Testis (tissue), 2 donors: ENCODE measurements at regions not wholly inside any gene's neighbourhood (a gene's known extent, or its start where the extent isn't known, plus 50 kb on each side); places are given as distances from the start of the nearest gene placed in this dataset.

Source experiments
- DNase-seq: peaks from one replicate; pipeline ENCODE4 v3.0.0-alpha.2; 2019
- H3K27ac ChIP-seq, 2 donors: fragments of 200-600 bp; sonication (generic); one replicate each; pipeline ENCODE4 v1.5.1; 2019
- H3K27me3 ChIP-seq: fragments of 200-600 bp; sonication (generic); one replicate; pipeline ENCODE4 v1.5.1; 2019
- H3K36me3 ChIP-seq: fragments of 200-600 bp; sonication (generic); one replicate; pipeline ENCODE4 v1.5.1; 2017; ENCODE audit warnings: low read depth; ENCODE audit errors: missing control alignments
- H3K4me1 ChIP-seq: fragments of 200-600 bp; sonication (generic); one replicate; pipeline ENCODE4 v1.5.1; 2019
- H3K4me3 ChIP-seq, 2 donors: fragments of 200-600 bp; sonication (generic); one replicate each; pipeline ENCODE4 v1.5.1; 2017 to 2019
- H3K9me3 ChIP-seq: fragments of 200-600 bp; sonication (generic); one replicate; pipeline ENCODE4 v1.5.1; 2017
- POLR2A ChIP-seq: fragments of 450-650 bp; IDR thresholded peaks from one replicate; pipeline ENCODE4 v1.6.1; 2017; ENCODE audit warnings: antibody characterized with exemption, mild to moderate bottlenecking, moderate library complexity
- WGBS, 2 donors: methylation state at CpG; one replicate each; pipeline ENCODE4 v1.1.5; 2018; 5-methylcytosine and 5-hydroxymethylcytosine counted together
- intact Hi-C: fragments of 100-400 bp; cut with DNase I; formaldehyde crosslinking; loops from one replicate; pipeline ENCODE4 v1.15.1; 2023; ENCODE audit warnings: low total_unique reads
- TF ChIP-seq, protein P1 (sequence below), 3 experiments: fragments of 450-650 bp in 2 of 3; fragments of 200-600 bp in 1 of 3; sonication (generic) in 1 of 3; IDR thresholded peaks; one replicate each; pipeline ENCODE4 v1.5.1; 2016 to 2019; ENCODE audit warnings: antibody characterized with exemption in 3 of 3, mild to moderate bottlenecking in 2 of 3, moderate library complexity in 1 of 3

DNA sequence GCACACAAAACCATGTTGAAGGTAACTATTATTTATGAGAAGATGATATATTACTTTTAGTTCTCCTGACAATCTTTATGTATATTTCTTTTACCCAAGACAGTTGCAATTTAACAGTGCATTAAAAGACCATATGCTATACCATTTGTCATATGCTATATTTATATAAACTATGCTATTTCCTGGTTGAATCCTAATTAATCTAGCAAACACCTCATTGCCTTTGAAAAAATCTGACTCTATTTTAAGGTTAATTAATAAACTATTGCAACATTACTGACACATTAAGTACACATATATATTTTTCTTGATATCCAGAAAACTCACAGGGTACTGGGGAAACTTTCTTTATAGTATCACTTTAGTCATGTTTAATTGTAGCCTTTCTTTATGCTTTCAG lies 649.4 kb upstream of the PCDH20 start:
- TF ChIP-seq POLR2A = no peak
- TF ChIP-seq, protein P1, sequence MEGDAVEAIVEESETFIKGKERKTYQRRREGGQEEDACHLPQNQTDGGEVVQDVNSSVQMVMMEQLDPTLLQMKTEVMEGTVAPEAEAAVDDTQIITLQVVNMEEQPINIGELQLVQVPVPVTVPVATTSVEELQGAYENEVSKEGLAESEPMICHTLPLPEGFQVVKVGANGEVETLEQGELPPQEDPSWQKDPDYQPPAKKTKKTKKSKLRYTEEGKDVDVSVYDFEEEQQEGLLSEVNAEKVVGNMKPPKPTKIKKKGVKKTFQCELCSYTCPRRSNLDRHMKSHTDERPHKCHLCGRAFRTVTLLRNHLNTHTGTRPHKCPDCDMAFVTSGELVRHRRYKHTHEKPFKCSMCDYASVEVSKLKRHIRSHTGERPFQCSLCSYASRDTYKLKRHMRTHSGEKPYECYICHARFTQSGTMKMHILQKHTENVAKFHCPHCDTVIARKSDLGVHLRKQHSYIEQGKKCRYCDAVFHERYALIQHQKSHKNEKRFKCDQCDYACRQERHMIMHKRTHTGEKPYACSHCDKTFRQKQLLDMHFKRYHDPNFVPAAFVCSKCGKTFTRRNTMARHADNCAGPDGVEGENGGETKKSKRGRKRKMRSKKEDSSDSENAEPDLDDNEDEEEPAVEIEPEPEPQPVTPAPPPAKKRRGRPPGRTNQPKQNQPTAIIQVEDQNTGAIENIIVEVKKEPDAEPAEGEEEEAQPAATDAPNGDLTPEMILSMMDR (IDR thresholded peaks at IDR 0.05) = no peak
- H3K9me3 ChIP-seq = no peaks in the 10 kb centered on the region
- DNase-seq = no peak
- no peaks in the 10 kb centered on the region for H3K4me1 ChIP-seq
- H3K27ac ChIP-seq = no peak overlapping the region
- no peak overlapping the region for H3K4me3 ChIP-seq
- intact Hi-C loops = no loop called here
- no peaks in the 10 kb centered on the region for H3K27me3 ChIP-seq
- H3K36me3 ChIP-seq = no peaks in the 10 kb centered on the region

DNA sequence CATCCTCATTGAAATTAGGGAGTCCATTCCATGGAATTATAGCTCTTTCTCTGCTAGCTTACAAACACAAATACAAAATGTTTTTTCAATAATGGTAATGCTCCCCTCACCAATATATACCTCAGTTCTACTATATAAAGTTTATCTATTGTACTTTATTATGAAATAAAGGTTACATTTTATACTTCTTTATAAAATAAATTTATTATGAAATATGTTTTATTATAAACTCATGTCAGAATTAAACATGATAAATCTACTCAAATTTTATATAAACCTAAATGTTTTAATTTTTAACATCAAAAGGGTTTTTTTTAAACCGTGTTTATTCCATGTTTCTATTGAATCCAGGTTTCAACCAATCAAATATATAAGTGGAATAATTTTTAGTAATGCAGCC lies 646.1 kb upstream of the PCDH20 start:
- Histone ChIP-seq H3K27me3 (no peaks in the 10 kb centered on the region), H3K9me3 (no peaks in the 10 kb centered on the region), H3K4me3 (no peak overlapping the region), H3K36me3 (no peaks in the 10 kb centered on the region), H3K27ac (no peak overlapping the region), H3K4me1 (no peaks in the 10 kb centered on the region)
- intact Hi-C loops = no loop called here
- no peak for DNase-seq
- WGBS, 2 donors = 75 to 83% methylated on average over 1 of the region's 1 CpG
- TF ChIP-seq, protein P1 (IDR thresholded peaks at IDR 0.05) = no peak
- no peak for TF ChIP-seq POLR2A

DNA sequence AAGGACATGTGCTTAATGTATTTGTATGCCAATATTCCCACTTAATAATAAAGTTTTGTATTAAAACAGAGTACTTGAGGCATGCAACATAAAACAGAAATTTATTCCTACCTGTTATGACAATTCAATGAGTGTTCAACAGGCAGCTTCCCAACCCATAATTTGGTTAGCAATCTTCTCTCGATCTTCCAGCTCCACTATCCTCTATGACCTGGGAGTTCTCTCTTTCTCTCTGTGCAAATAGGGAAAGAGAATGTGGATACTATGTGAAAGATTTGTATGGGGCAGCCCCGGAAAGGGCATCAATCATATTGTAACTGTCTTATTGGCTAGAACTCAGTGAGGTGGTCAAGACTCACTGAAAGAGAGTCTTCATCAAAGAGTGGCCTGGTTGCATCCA lies 644.9 kb upstream of the PCDH20 start:
- DNase-seq = no peak
- TF ChIP-seq, protein P1 (IDR thresholded peaks at IDR 0.05) = no peak
- TF ChIP-seq POLR2A = no peak
- no peaks in the 10 kb centered on the region for H3K4me1 ChIP-seq
- WGBS, 2 donors = 81 to 92% methylated on average over 2 of the region's 2 CpGs
- H3K36me3 ChIP-seq = no peaks in the 10 kb centered on the region
- H3K4me3 ChIP-seq = no peak overlapping the region
- intact Hi-C loops = no loop called here
- H3K27me3 ChIP-seq = no peaks in the 10 kb centered on the region
- no peak overlapping the region for H3K27ac ChIP-seq
- no peaks in the 10 kb centered on the region for H3K9me3 ChIP-seq

DNA sequence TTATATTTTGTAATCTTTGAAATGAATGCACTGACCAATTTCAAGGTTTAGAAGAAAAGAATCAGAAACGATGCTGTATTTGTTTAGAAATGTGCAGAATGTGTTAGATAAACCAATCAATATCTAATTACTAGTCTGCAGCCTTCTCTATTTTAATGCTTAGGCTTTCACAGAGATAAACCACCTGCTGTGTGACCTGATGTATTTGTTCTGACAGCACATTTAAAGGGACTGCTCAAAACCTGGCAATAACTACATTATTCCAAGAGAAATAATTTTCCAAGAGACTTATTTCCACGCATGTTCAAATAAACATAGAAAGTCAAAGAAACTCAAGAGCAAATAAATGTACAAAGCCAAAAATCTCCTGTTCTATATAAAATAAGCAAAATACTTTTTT lies 641.6 kb upstream of the PCDH20 start:
- no peak overlapping the region for H3K4me3 ChIP-seq
- H3K4me1 ChIP-seq = no peaks in the 10 kb centered on the region
- TF ChIP-seq, protein P1 (IDR thresholded peaks at IDR 0.05) = no peak
- no peak for TF ChIP-seq POLR2A
- no peak for DNase-seq
- intact Hi-C loops = no loop called here
- 58 to 71% methylated on average over 2 of the region's 2 CpGs for WGBS, 2 donors
- no peaks in the 10 kb centered on the region for H3K27me3 ChIP-seq
- H3K36me3 ChIP-seq = no peaks in the 10 kb centered on the region
- no peak overlapping the region for H3K27ac ChIP-seq
- H3K9me3 ChIP-seq = no peaks in the 10 kb centered on the region

DNA sequence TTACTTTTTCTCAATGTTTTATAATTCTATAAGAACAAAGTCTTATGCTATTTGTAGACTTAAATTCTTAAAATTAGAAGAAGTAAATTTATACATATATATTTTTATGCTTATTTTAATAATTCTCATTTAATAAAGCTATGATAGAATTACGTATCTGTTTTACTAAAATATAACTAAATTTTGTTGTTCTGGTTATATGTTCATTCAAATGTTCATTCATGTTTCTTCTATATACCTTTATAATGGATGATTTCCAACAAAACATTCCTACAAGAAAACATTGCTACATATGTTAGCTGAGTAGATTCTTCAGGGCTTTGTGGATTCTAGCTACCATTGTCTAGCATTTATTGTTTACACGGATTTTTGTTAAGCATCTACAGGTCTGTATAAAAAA lies 634.3 kb upstream of the PCDH20 start:
- WGBS, 2 donors = 82 to 90% methylated on average over 2 of the region's 2 CpGs
- Histone ChIP-seq H3K36me3 (no peaks in the 10 kb centered on the region), H3K27me3 (no peaks in the 10 kb centered on the region), H3K9me3 (no peaks in the 10 kb centered on the region), H3K4me3 (no peak overlapping the region), H3K4me1 (no peaks in the 10 kb centered on the region), H3K27ac (no peak overlapping the region)
- intact Hi-C loops = no loop called here
- TF ChIP-seq POLR2A = no peak
- TF ChIP-seq, protein P1 (IDR thresholded peaks at IDR 0.05) = no peak
- DNase-seq = no peak
